NCI-H146 treated with DMSO at 0.1 percent for 48 hours (cell line): ENCODE measurements at regions not wholly inside any gene's neighbourhood (a gene's known extent, or its start where the extent isn't known, plus 50 kb on each side); places are given as distances from the start of the nearest gene placed in this dataset.

Experiments used
- DNase-seq: peaks from one replicate; lab custom pipeline; 2025; ENCODE audit not compliant: unreplicated experiment; lab: John Stamatoyannopoulos, UW

DNA sequence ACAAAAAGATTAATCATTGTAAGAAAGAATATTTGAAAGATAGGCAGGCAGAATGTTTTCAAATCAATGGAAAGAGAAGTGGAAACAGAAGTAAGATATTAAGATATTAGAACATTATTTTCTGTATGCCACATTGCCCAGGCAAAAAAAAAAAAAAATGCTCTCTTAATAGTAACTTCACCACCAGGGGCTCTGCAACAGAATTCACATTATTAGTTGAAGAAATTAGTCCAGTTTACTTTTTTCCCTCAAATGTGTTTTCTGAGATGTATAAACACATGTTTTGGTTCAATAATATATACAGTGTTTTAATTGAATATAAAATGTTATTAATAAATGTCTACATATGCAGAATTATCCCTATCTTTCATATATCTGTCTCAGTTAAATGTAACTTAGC is 78.0 kb upstream of the ADAD1 start:
- DNase-seq = no peak

GRCh38 chr4:122305853-122306252 is 73.0 kb upstream of the ADAD1 start:
- DNase-seq = no peak

GRCh38 chr4:122309988-122310626 is 68.7 kb upstream of the ADAD1 start:
- no peak for DNase-seq

GRCh38 chr4:122313006-122313646 is 65.7 kb upstream of the ADAD1 start:
- DNase-seq = no peak

DNA sequence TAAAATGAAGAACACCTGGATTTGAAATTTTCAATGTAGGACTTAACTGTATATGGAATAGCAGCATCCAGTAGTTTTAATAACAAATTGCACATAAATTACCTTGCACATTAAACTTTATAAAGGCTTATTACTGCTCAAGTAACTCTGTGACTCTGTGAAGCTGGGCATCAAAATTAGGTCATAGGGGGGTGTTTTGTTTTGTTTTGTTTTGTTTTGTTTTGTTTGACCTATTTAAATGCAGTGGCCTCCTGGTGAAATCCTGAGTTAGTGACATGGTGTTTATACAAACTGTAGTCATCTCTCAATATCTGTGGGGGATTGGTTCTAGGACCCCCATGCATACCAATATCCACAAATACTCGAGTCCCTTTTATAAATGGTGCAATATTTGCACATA is 51.9 kb upstream of the ADAD1 start:
- no peak for DNase-seq

DNA sequence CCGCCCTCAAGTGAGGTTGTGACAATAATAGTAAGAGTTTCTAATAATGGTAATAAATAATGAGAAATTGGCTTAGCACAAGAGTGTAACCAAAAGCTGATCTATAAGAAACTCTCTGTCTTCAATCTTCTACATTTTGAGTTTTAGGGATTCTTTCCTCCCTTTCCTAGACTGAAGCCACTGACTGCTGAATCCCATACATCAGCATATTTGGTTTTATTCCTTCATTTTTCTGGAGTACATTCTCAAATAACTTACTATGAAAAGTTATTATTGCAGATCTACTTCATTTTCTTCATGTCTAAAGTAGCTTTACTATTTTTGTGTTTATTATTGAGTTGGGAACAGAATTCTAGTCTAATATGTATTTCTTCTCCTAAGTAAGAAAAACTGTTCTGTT is 49.9 kb upstream of the ADAD1 start:
- no peak for DNase-seq
